Erythroblast (primary cell): ENCODE measurements at regions not wholly inside any gene's neighbourhood (a gene's known extent, or its start where the extent isn't known, plus 50 kb on each side); places are given as distances from the start of the nearest gene placed in this dataset.

Source experiments
- DNase-seq, 2 experiments: peaks; one replicate each; lab custom pipeline; 2025; lab: John Stamatoyannopoulos, UW
- GATA1 ChIP-seq: IDR thresholded peaks from 2 replicates; pipeline ENCODE4 v1.6.1; 2011; ENCODE audit warnings: low read depth, mild to moderate bottlenecking, control low read depth, low read length, moderate library complexity
- POLR2A ChIP-seq: IDR thresholded peaks from 2 replicates; pipeline ENCODE4 v1.6.1; 2011; ENCODE audit warnings: mild to moderate bottlenecking, low read length

GRCh38 chr20:17168026-17168612 is 58.7 kb upstream of the PCSK2 start:
- TF ChIP-seq POLR2A (no peak), GATA1 (no peak)

GRCh38 chr20:17169585-17170136 is 57.2 kb upstream of the PCSK2 start:
- DNase-seq = no peak
- TF ChIP-seq GATA1 (no peak), POLR2A (no peak)

More at GRCh38 chr20:17168026-17168612, 58.7 kb upstream of the PCSK2 start:
- no peak for DNase-seq

GRCh38 chr20:17171746-17172280 is 55.0 kb upstream of the PCSK2 start:
- TF ChIP-seq GATA1 (no peak), POLR2A (no peak)
- DNase-seq = no peak

- no peak for TF ChIP-seq GATA1
- no peak for TF ChIP-seq POLR2A
- DNase-seq = no peak
These were observed 53.9 kb upstream of the PCSK2 start for GRCh38 chr20:17172836-17173516.
